H9 (cell line): ENCODE measurements at regions not wholly inside any gene's neighbourhood (a gene's known extent, or its start where the extent isn't known, plus 50 kb on each side); places are given as distances from the start of the nearest gene placed in this dataset.

Experiments used
- DNase-seq: peaks from one replicate; pipeline ENCODE4 v3.0.0-alpha.2; 2017
- H2AFZ ChIP-seq: one replicate; pipeline ENCODE4 v1.6.1; 2013; ENCODE audit warnings: mild to moderate bottlenecking, low read length, control low read depth, moderate library complexity
- H2AK5ac ChIP-seq: 2 replicates; pipeline ENCODE4 v1.6.1; 2013; ENCODE audit warnings: low read length, control low read depth, mixed read lengths; ENCODE audit not compliant: insufficient read length
- H2BK120ac ChIP-seq: one replicate; pipeline ENCODE4 v1.6.1; 2013; ENCODE audit warnings: low read depth, mild to moderate bottlenecking, low read length, control low read depth, inconsistent platforms; ENCODE audit not compliant: poor library complexity, severe bottlenecking
- H2BK12ac ChIP-seq: 2 replicates; pipeline ENCODE4 v1.6.1; 2013; ENCODE audit warnings: low read length, control low read depth, mixed read lengths, low read depth; ENCODE audit not compliant: insufficient read length
- H2BK15ac ChIP-seq: 2 replicates; pipeline ENCODE4 v1.6.1; 2013; ENCODE audit warnings: low read depth, low read length, control low read depth
- H2BK20ac ChIP-seq: one replicate; pipeline ENCODE4 v1.6.1; 2013; ENCODE audit warnings: low read depth, mild to moderate bottlenecking, low read length, control low read depth, inconsistent platforms; ENCODE audit not compliant: poor library complexity, severe bottlenecking
- H2BK5ac ChIP-seq: 2 replicates; pipeline ENCODE4 v1.6.1; 2013; ENCODE audit warnings: low read length, control low read depth, mixed read lengths; ENCODE audit not compliant: insufficient read length
- H3K14ac ChIP-seq: 2 replicates; pipeline ENCODE4 v1.6.1; 2013; ENCODE audit warnings: low read length, control low read depth; ENCODE audit not compliant: insufficient read depth
- H3K18ac ChIP-seq: 2 replicates; pipeline ENCODE4 v1.6.1; 2013; ENCODE audit warnings: low read depth, mild to moderate bottlenecking, mixed read lengths, low read length, control low read depth; ENCODE audit not compliant: insufficient read length
- H3K23ac ChIP-seq: 2 replicates; pipeline ENCODE4 v1.6.1; 2013; ENCODE audit warnings: low read length, control low read depth, mixed read lengths, low read depth; ENCODE audit not compliant: insufficient read length
- H3K23me2 ChIP-seq: 2 replicates; pipeline ENCODE4 v1.6.1; 2013; ENCODE audit warnings: low read depth, mild to moderate bottlenecking, mixed read lengths, low read length, control low read depth; ENCODE audit not compliant: insufficient read length, poor library complexity, severe bottlenecking
- H3K27ac ChIP-seq: 2 replicates; pipeline ENCODE4 v1.5.1; 2013; ENCODE audit warnings: low read length, control low read depth, mixed read lengths, low read depth; ENCODE audit not compliant: insufficient read length
- H3K27me3 ChIP-seq: 2 replicates; pipeline ENCODE4 v1.6.1; 2013; ENCODE audit warnings: low read length, control low read depth, inconsistent platforms; ENCODE audit not compliant: insufficient read depth
- H3K4ac ChIP-seq: 2 replicates; pipeline ENCODE4 v1.6.1; 2013; ENCODE audit warnings: low read depth, mild to moderate bottlenecking, control low read depth, inconsistent platforms, low read length, moderate library complexity
- H3K4me1 ChIP-seq: 2 replicates; pipeline ENCODE4 v1.6.1; 2013; ENCODE audit warnings: low read length, control low read depth, inconsistent platforms; ENCODE audit not compliant: insufficient read depth
- H3K4me2 ChIP-seq: 2 replicates; pipeline ENCODE4 v1.6.1; 2013; ENCODE audit warnings: low read length, control low read depth, mixed read lengths; ENCODE audit not compliant: insufficient read length, insufficient read depth
- H3K56ac ChIP-seq: 2 replicates; pipeline ENCODE4 v1.6.1; 2013; ENCODE audit warnings: low read depth, mild to moderate bottlenecking, mixed read lengths, low read length, control low read depth; ENCODE audit not compliant: insufficient read length
- H3K79me1 ChIP-seq: 2 replicates; pipeline ENCODE4 v1.6.1; 2013; ENCODE audit warnings: low read depth, mild to moderate bottlenecking, moderate library complexity, low read length, control low read depth, inconsistent platforms; ENCODE audit not compliant: insufficient read depth, poor library complexity, severe bottlenecking
- H3K79me2 ChIP-seq: 2 replicates; pipeline ENCODE4 v1.6.1; 2013; ENCODE audit warnings: low read length, control low read depth, inconsistent platforms; ENCODE audit not compliant: insufficient read depth
- H3K9ac ChIP-seq: 2 replicates; pipeline ENCODE4 v1.6.1; 2013; ENCODE audit warnings: low read length, control low read depth, mixed read lengths; ENCODE audit not compliant: insufficient read length; ENCODE audit errors: extremely low read depth
- H3K9me3 ChIP-seq: one replicate; pipeline ENCODE4 v1.6.1; 2013; ENCODE audit warnings: low read depth, low read length, inconsistent platforms; ENCODE audit not compliant: control insufficient read depth
- H3T11ph ChIP-seq: one replicate; pipeline ENCODE4 v1.6.1; 2013; ENCODE audit warnings: mild to moderate bottlenecking, low read length, control low read depth, inconsistent platforms
- H4K20me1 ChIP-seq: one replicate; pipeline ENCODE4 v1.6.1; 2013; ENCODE audit not compliant: control insufficient read depth, insufficient read length, insufficient read depth
- H4K5ac ChIP-seq: 2 replicates; pipeline ENCODE4 v1.6.1; 2013; ENCODE audit warnings: low read depth, mild to moderate bottlenecking, mixed read lengths, low read length, control low read depth; ENCODE audit not compliant: insufficient read length
- H4K8ac ChIP-seq: replicated peaks from 2 replicates; pipeline ENCODE4 v1.6.1; 2013; ENCODE audit warnings: low read length, control low read depth, mixed read lengths, low read depth; ENCODE audit not compliant: insufficient read length
- H4K91ac ChIP-seq: 2 replicates; pipeline ENCODE4 v1.6.1; 2013; ENCODE audit warnings: low read depth, mild to moderate bottlenecking, moderate library complexity, mixed read lengths, low read length, control low read depth; ENCODE audit not compliant: insufficient read length
- H3K27ac Mint-ChIP-seq, 3 experiments: 2 replicates in 2 of 3; 3 replicates in 1 of 3; pipeline ENCODE4 v1.8.0; 2020 to 2021; ENCODE audit warnings: mixed read lengths in 3 of 3, mild to moderate bottlenecking in 1 of 3, moderate library complexity in 1 of 3
- H3K27me3 Mint-ChIP-seq: 2 replicates; pipeline ENCODE4 v1.8.0; 2021; ENCODE audit warnings: low read depth, mild to moderate bottlenecking, moderate library complexity, mixed read lengths
- H3K36me3 Mint-ChIP-seq, 3 experiments: 2 replicates in 2 of 3; 3 replicates in 1 of 3; pipeline ENCODE4 v1.8.0; 2020 to 2021; ENCODE audit warnings: low read depth in 3 of 3, mixed read lengths in 3 of 3; ENCODE audit not compliant: insufficient read depth in 1 of 3
- H3K4me1 Mint-ChIP-seq, 2 experiments: 2 replicates each; pipeline ENCODE4 v1.8.0; 2020; ENCODE audit warnings: mixed read lengths in 2 of 2
- H3K4me3 Mint-ChIP-seq, 2 experiments: 2 replicates in 1 of 2; 3 replicates in 1 of 2; pipeline ENCODE4 v1.8.0; 2020 to 2021; ENCODE audit warnings: mild to moderate bottlenecking in 2 of 2, mixed read lengths in 2 of 2, moderate library complexity in 1 of 2
- H3K9me3 Mint-ChIP-seq, 2 experiments: 2 replicates in 1 of 2; 3 replicates in 1 of 2; pipeline ENCODE4 v1.8.0; 2020; ENCODE audit warnings: mild to moderate bottlenecking in 2 of 2, mixed read lengths in 2 of 2, moderate library complexity in 1 of 2
- WGBS: extraction: QIAGEN DNeasy Blood & Tissue Kit; methylation state at CpG from one replicate; pipeline ENCODE4 v1.1.7; 2013; ENCODE audit warnings: missing lambda C conversion rate, low lambda C conversion rate, mixed read lengths; ENCODE audit not compliant: insufficient read length; ENCODE audit errors: extremely low coverage; 5-methylcytosine and 5-hydroxymethylcytosine counted together
- TF ChIP-seq, protein P1 (sequence below): fragments of 200-600 bp; sonication (generic); conservative IDR thresholded peaks from 3 replicates; pipeline ENCODE4 v1.8.0; 2021; ENCODE audit warnings: antibody characterized with exemption, mild to moderate bottlenecking

- Histone ChIP-seq H3K23me2 (no peaks in the 10 kb centered on the region), H2BK120ac (no peak overlapping the region), H2AFZ (no peak overlapping the region), H4K91ac (no peak overlapping the region), H3K18ac (no peak overlapping the region), H3K79me1 (no peaks in the 10 kb centered on the region), H3K9ac (no peak overlapping the region), H2BK5ac (no peak overlapping the region), H3K4ac (no peak overlapping the region), H3K56ac (no peak overlapping the region), H4K20me1 (no peaks in the 10 kb centered on the region), H2BK20ac (no peak overlapping the region), H3K14ac (no peak overlapping the region), H2BK12ac (no peak overlapping the region), H4K8ac (no peak overlapping the region), H3K79me2 (no peaks in the 10 kb centered on the region), H3K9me3 (no peaks in the 10 kb centered on the region), H3K27ac (no peak overlapping the region), H3K23ac (no peak overlapping the region), H2BK15ac (no peak overlapping the region), H3K27me3 (no peaks in the 10 kb centered on the region), H2AK5ac (no peak overlapping the region), H3T11ph (no peak overlapping the region), H4K5ac (no peak overlapping the region), H3K4me2 (no peak overlapping the region), H3K4me1 (no peaks in the 10 kb centered on the region; the same call in 1 of the 2 replicates)
- Mint-ChIP-seq H3K9me3 (peaks cover 2 to 4% of the 10 kb centered on the region in 2 experiments; a peak in 3 of 5 replicates), H3K4me3 (no peak overlapping the region), H3K27ac (no peak overlapping the region), H3K36me3 (no peaks in the 10 kb centered on the region), H3K27me3 (no peaks in the 10 kb centered on the region), H3K4me1 (no peaks in the 10 kb centered on the region; a peak in 1 of 4 replicates)
- TF ChIP-seq, protein P1, sequence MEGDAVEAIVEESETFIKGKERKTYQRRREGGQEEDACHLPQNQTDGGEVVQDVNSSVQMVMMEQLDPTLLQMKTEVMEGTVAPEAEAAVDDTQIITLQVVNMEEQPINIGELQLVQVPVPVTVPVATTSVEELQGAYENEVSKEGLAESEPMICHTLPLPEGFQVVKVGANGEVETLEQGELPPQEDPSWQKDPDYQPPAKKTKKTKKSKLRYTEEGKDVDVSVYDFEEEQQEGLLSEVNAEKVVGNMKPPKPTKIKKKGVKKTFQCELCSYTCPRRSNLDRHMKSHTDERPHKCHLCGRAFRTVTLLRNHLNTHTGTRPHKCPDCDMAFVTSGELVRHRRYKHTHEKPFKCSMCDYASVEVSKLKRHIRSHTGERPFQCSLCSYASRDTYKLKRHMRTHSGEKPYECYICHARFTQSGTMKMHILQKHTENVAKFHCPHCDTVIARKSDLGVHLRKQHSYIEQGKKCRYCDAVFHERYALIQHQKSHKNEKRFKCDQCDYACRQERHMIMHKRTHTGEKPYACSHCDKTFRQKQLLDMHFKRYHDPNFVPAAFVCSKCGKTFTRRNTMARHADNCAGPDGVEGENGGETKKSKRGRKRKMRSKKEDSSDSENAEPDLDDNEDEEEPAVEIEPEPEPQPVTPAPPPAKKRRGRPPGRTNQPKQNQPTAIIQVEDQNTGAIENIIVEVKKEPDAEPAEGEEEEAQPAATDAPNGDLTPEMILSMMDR, result no peak
- WGBS, result no CpG with 5 or more reads among the region's 3 CpGs
- DNase-seq, result no peak
Observed at GRCh38 chr13:84237143-84237542, 354.9 kb upstream of the SLITRK1 start.
